Endothelial cell of umbilical vein (primary cell): ENCODE measurements at regions not wholly inside any gene's neighbourhood (a gene's known extent, or its start where the extent isn't known, plus 50 kb on each side); places are given as distances from the start of the nearest gene placed in this dataset.

ENCODE experiments used
- BruUV-seq: library from RNA; stranded (reverse); fragments of 400-500 nt; replicated peaks from 2 replicates; lab custom pipeline; 2021; lab: Mats Ljungman, UMichigan
- CTCF ChIA-PET: fragments of 300-600, 350-600 bp; sonication (Branson Sonifier 250); formaldehyde crosslinking; loops from one replicate; lab custom pipeline; 2021; ENCODE audit warnings: antibody characterized with exemption, inconsistent platforms; lab: Charles Lee
- POLR2A ChIA-PET: fragments of 300-600, 350-600 bp; sonication (Branson Sonifier 250); formaldehyde crosslinking; loops from one replicate; lab custom pipeline; 2021; ENCODE audit warnings: antibody characterized with exemption, inconsistent platforms; lab: Charles Lee
- DNase-seq: peaks from one replicate; pipeline ENCODE4 v3.0.0-alpha.2; 2011; ENCODE audit warnings: low read depth, low spot score
- FAIRE-seq: peaks from 2 replicates; lab custom pipeline; 2011; peaks lifted over from hg19 to GRCh38; lab: Jason Lieb, UNC
- H2AFZ ChIP-seq: 2 replicates; pipeline ENCODE4 v1.6.0; 2012; ENCODE audit warnings: low read depth, low read length, control low read depth, inconsistent platforms
- H3K27ac ChIP-seq: 2 replicates; pipeline ENCODE4 v1.5.1; 2011; ENCODE audit warnings: low read depth, mild to moderate bottlenecking, control low read depth, low read length, moderate library complexity; ENCODE audit not compliant: insufficient read depth
- H3K27me3 ChIP-seq, 2 experiments: 2 replicates each; pipeline versions ENCODE4 v1.6.0 to v1.6.1; 2011; ENCODE audit warnings: low read length in 2 of 2, mixed read lengths in 1 of 2; ENCODE audit not compliant: control insufficient read depth in 2 of 2, insufficient read depth in 2 of 2
- H3K36me3 ChIP-seq, 2 experiments: 2 replicates in 1 of 2; 3 replicates in 1 of 2; pipeline ENCODE4 v1.5.1; 2011; ENCODE audit warnings: low read length in 2 of 2, mild to moderate bottlenecking in 1 of 2, moderate library complexity in 1 of 2; ENCODE audit not compliant: control insufficient read depth in 2 of 2, insufficient read depth in 2 of 2; ENCODE audit errors: extremely low read depth in 1 of 2
- H3K4me1 ChIP-seq: 3 replicates; pipeline ENCODE4 v1.5.1; 2011; ENCODE audit warnings: mild to moderate bottlenecking, low read length; ENCODE audit not compliant: control insufficient read depth, insufficient read depth; ENCODE audit errors: extremely low read depth
- H3K4me2 ChIP-seq: 2 replicates; pipeline ENCODE4 v1.6.1; 2011; ENCODE audit warnings: low read length, control low read depth, mixed read lengths; ENCODE audit not compliant: insufficient read depth
- H3K4me3 ChIP-seq, 3 experiments: fragments of 200-600 bp in 1 of 3; sonication (generic), shearing (Covaris generic) in 1 of 3; replicated peaks in 1 of 3; 2 replicates each; pipeline ENCODE4 v1.5.1; 2011 to 2016; ENCODE audit warnings: control low read depth in 3 of 3, low read length in 3 of 3, mild to moderate bottlenecking in 2 of 3, inconsistent platforms in 1 of 3, low read depth in 1 of 3, moderate library complexity in 1 of 3; ENCODE audit not compliant: insufficient read depth in 1 of 3
- H3K79me2 ChIP-seq: 2 replicates; pipeline ENCODE4 v1.6.0; 2012; ENCODE audit warnings: low read length, inconsistent platforms; ENCODE audit not compliant: control insufficient read depth, insufficient read depth
- H3K9ac ChIP-seq: replicated peaks from 2 replicates; pipeline ENCODE3; 2011; ENCODE audit warnings: low read length, control low read depth; ENCODE audit not compliant: insufficient read depth; ENCODE audit errors: extremely low read depth
- H3K9me1 ChIP-seq: replicated peaks from 3 replicates; pipeline ENCODE4 v1.6.0; 2011; ENCODE audit warnings: mild to moderate bottlenecking, low read length; ENCODE audit not compliant: control insufficient read depth, insufficient read depth; ENCODE audit errors: extremely low read depth
- H3K9me3 ChIP-seq: replicated peaks from 2 replicates; pipeline ENCODE4 v1.5.1; 2012; ENCODE audit warnings: low read length, inconsistent platforms; ENCODE audit not compliant: control insufficient read depth, insufficient read depth
- H4K20me1 ChIP-seq: replicated peaks from 2 replicates; pipeline ENCODE3; 2011; ENCODE audit warnings: mild to moderate bottlenecking, low read length; ENCODE audit not compliant: control insufficient read depth, insufficient read depth; ENCODE audit errors: extremely low read depth
- EZH2 ChIP-seq: IDR thresholded peaks from 2 replicates; pipeline ENCODE4 v1.6.1; 2012; ENCODE audit warnings: borderline replicate concordance, low read depth, mild to moderate bottlenecking, moderate library complexity, low read length, inconsistent platforms; ENCODE audit not compliant: severe bottlenecking
- FOS ChIP-seq: IDR thresholded peaks from 2 replicates; pipeline ENCODE4 v1.6.1; 2011; ENCODE audit warnings: mild to moderate bottlenecking, low read length, moderate library complexity, borderline replicate concordance; ENCODE audit not compliant: insufficient read depth
- GATA2 ChIP-seq: IDR thresholded peaks from 2 replicates; pipeline ENCODE4 v1.7.0; 2011; ENCODE audit warnings: low read depth, mild to moderate bottlenecking, moderate library complexity, mixed read lengths, low read length; ENCODE audit not compliant: insufficient read length, insufficient read depth
- JUN ChIP-seq: IDR thresholded peaks from 2 replicates; pipeline ENCODE4 v1.6.1; 2011; ENCODE audit warnings: borderline replicate concordance, low read depth; ENCODE audit not compliant: insufficient read length, insufficient read depth
- MYC ChIP-seq: IDR thresholded peaks from one replicate; pipeline ENCODE4 v1.6.1; 2011; ENCODE audit warnings: mild to moderate bottlenecking, low read depth, low read length
- POLR2A ChIP-seq: IDR thresholded peaks from 2 replicates; pipeline ENCODE4 v1.6.1; 2012; ENCODE audit warnings: low read depth, mild to moderate bottlenecking, control low read depth, low read length
- POLR2AphosphoS5 ChIP-seq: IDR thresholded peaks from 2 replicates; pipeline ENCODE4 v1.6.1; 2012; ENCODE audit warnings: low read depth, mild to moderate bottlenecking, control low read depth, low read length, moderate library complexity; ENCODE audit not compliant: insufficient read depth
- dilution Hi-C: fragments of 300-500 bp; cut with MboI; formaldehyde crosslinking; loops from one replicate; pipeline ENCODE4 v1.15.0; 2019; ENCODE audit warnings: low sequenced_read_pairs; ENCODE audit not compliant: extremely low pct_ligation_motif_present
- intact Hi-C: fragments of 100-400 bp; cut with micrococcal nuclease; formaldehyde crosslinking; loops from one replicate; pipeline ENCODE4 v1.10.0; 2022
- TF ChIP-seq, protein P1 (sequence below): IDR thresholded peaks from 2 replicates; pipeline ENCODE4 v1.6.1; 2011; ENCODE audit not compliant: insufficient read depth, insufficient read length
- TF ChIP-seq, protein P2 (sequence below), 2 donors: IDR thresholded peaks; 1 replicate in 1 of 2; 2 replicates in 1 of 2; pipeline ENCODE4 v1.5.1; 2011; ENCODE audit warnings: low read length in 2 of 2, mild to moderate bottlenecking in 2 of 2, moderate library complexity in 2 of 2, control low read depth in 1 of 2, inconsistent platforms in 1 of 2, low read depth in 1 of 2; ENCODE audit not compliant: insufficient read depth in 1 of 2; ENCODE audit errors: extremely low read depth in 1 of 2

DNA sequence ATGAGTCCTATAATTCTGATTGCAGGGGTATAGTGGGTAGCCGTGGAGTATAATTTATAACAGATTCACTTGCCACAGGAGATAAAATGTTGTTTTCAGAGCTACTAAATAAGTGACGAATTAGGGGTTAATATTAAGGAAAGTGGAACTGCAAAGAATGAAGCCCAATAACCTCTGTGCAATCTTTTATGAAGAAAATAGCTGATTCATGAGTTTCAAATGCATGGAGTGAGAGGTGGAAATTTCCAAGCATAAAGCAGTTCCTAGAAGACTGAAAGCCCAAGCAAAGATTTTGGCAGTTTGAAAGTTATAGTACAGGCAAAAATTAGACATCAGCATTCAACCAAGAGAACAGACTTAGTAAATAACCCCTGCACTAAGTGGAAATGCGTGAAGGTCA is 1782.4 kb upstream of the PCDH10 start:
- H3K9me1 ChIP-seq = no peaks in the 10 kb centered on the region
- no peak overlapping the region for H3K4me2 ChIP-seq
- DNase-seq (no peak), FAIRE-seq (no peak)
- no peaks in the 10 kb centered on the region for H3K79me2 ChIP-seq
- no peak overlapping the region for H3K27ac ChIP-seq
- no peaks in the 10 kb centered on the region for H3K36me3 ChIP-seq
- no peaks in the 10 kb centered on the region for H4K20me1 ChIP-seq
- dilution Hi-C loops = no loop called here
- no peak overlapping the region for H2AFZ ChIP-seq
- H3K9ac ChIP-seq = no peak overlapping the region
- no peaks in the 10 kb centered on the region for H3K9me3 ChIP-seq
- intact Hi-C loops = no loop called here
- ChIA-PET POLR2A (no interaction called here), CTCF (interaction anchor here (1.1 kb wide), 1 partner anchor 12 kb away, joined by 3 read pairs; no protein-coding TSS in a partner anchor)
- no peaks in the 10 kb centered on the region for H3K4me1 ChIP-seq
- no TSS peak for BruUV-seq
- no peak for TF ChIP-seq FOS
- no peak for TF ChIP-seq EZH2
- TF ChIP-seq, protein P1, sequence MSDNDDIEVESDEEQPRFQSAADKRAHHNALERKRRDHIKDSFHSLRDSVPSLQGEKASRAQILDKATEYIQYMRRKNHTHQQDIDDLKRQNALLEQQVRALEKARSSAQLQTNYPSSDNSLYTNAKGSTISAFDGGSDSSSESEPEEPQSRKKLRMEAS = no peak
- no peak for TF ChIP-seq GATA2
- no peak for TF ChIP-seq MYC
- TF ChIP-seq POLR2A = no peak
- TF ChIP-seq POLR2AphosphoS5 = no peak
- TF ChIP-seq, protein P2, sequence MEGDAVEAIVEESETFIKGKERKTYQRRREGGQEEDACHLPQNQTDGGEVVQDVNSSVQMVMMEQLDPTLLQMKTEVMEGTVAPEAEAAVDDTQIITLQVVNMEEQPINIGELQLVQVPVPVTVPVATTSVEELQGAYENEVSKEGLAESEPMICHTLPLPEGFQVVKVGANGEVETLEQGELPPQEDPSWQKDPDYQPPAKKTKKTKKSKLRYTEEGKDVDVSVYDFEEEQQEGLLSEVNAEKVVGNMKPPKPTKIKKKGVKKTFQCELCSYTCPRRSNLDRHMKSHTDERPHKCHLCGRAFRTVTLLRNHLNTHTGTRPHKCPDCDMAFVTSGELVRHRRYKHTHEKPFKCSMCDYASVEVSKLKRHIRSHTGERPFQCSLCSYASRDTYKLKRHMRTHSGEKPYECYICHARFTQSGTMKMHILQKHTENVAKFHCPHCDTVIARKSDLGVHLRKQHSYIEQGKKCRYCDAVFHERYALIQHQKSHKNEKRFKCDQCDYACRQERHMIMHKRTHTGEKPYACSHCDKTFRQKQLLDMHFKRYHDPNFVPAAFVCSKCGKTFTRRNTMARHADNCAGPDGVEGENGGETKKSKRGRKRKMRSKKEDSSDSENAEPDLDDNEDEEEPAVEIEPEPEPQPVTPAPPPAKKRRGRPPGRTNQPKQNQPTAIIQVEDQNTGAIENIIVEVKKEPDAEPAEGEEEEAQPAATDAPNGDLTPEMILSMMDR (IDR thresholded peaks at IDR 0.05; ENCODE audit: extremely low read depth in 1 of 2, insufficient read depth in 1 of 2, low read depth in 1 of 2, low read length in 2 of 2) = no peak
- no peak for TF ChIP-seq JUN
- H3K4me3 ChIP-seq = no peak overlapping the region
- no peaks in the 10 kb centered on the region for H3K27me3 ChIP-seq
